DND-41 (cell line): ENCODE measurements at regions not wholly inside any gene's neighbourhood (a gene's known extent, or its start where the extent isn't known, plus 50 kb on each side); places are given as distances from the start of the nearest gene placed in this dataset.
A peak's percentile ranks its signal among the peaks of the same experiment; 100 is the strongest.

Source experiments
- ATAC-seq: fragments of 200-7000 bp; cut with Tn5 transposase; 3 replicates; pipeline ENCODE4 v1.9.1; 2021; ENCODE audit warnings: low read depth; ENCODE audit not compliant: insufficient read depth
- DNase-seq: peaks from one replicate; pipeline ENCODE4 v3.0.0-alpha.2; 2020
- H2AFZ ChIP-seq: 2 replicates; pipeline ENCODE4 v1.6.0; 2012; ENCODE audit warnings: low read depth, low read length
- H3K27ac ChIP-seq: 2 replicates; pipeline ENCODE4 v1.5.1; 2012; ENCODE audit warnings: low read length, inconsistent platforms
- H3K27me3 ChIP-seq: fragments of 200-600 bp; sonication (generic); 2 replicates; pipeline ENCODE4 v1.6.0; 2012; ENCODE audit warnings: low read length, mild to moderate bottlenecking, inconsistent platforms; ENCODE audit not compliant: insufficient read depth, poor library complexity
- H3K36me3 ChIP-seq: 2 replicates; pipeline ENCODE4 v1.5.1; 2012; ENCODE audit warnings: low read length, inconsistent platforms; ENCODE audit not compliant: insufficient read depth
- H3K4me1 ChIP-seq: 2 replicates; pipeline ENCODE4 v1.5.1; 2012; ENCODE audit warnings: mild to moderate bottlenecking, low read length; ENCODE audit not compliant: insufficient read depth
- H3K4me2 ChIP-seq: 2 replicates; pipeline ENCODE4 v1.6.0; 2012; ENCODE audit warnings: mild to moderate bottlenecking, moderate library complexity, low read length, inconsistent platforms; ENCODE audit not compliant: insufficient read depth
- H3K4me3 ChIP-seq, 2 experiments: fragments of 200-600 bp in 1 of 2; shearing (Covaris generic) in 1 of 2; 2 replicates each; pipeline ENCODE4 v1.5.1; 2012 to 2016; ENCODE audit warnings: inconsistent platforms in 2 of 2, low read length in 2 of 2, mild to moderate bottlenecking in 2 of 2, low read depth in 1 of 2, moderate library complexity in 1 of 2
- H3K79me2 ChIP-seq: 2 replicates; pipeline ENCODE4 v1.6.0; 2012; ENCODE audit warnings: low read length, inconsistent platforms; ENCODE audit not compliant: insufficient read depth
- H3K9ac ChIP-seq: 2 replicates; pipeline ENCODE4 v1.6.0; 2012; ENCODE audit warnings: low read depth, mild to moderate bottlenecking, inconsistent platforms, low read length, moderate library complexity
- H3K9me3 ChIP-seq: 2 replicates; pipeline ENCODE4 v1.5.1; 2012; ENCODE audit warnings: low read length, moderate library complexity, mild to moderate bottlenecking, inconsistent platforms; ENCODE audit not compliant: insufficient read depth, severe bottlenecking
- H4K20me1 ChIP-seq: 2 replicates; pipeline ENCODE4 v1.6.0; 2012; ENCODE audit warnings: low read length; ENCODE audit not compliant: insufficient read depth
- CTCF ChIP-seq: IDR thresholded peaks from 2 replicates; pipeline ENCODE4 v1.5.1; 2012; ENCODE audit warnings: borderline replicate concordance, low read length, moderate library complexity, mild to moderate bottlenecking; ENCODE audit not compliant: poor library complexity, severe bottlenecking; ENCODE audit errors: extremely low read depth
- EZH2 ChIP-seq: IDR thresholded peaks from 3 replicates; pipeline ENCODE4 v1.6.1; 2012; ENCODE audit warnings: borderline replicate concordance, low read depth, mild to moderate bottlenecking, moderate library complexity, low read length, inconsistent platforms; ENCODE audit not compliant: severe bottlenecking

GRCh38 chr3:110758208-110758607 is 313.4 kb upstream of the NECTIN3 start:
- Histone ChIP-seq H2AFZ (no peak overlapping the region), H4K20me1 (no peaks in the 10 kb centered on the region), H3K27me3 (no peaks in the 10 kb centered on the region), H3K79me2 (no peaks in the 10 kb centered on the region), H3K4me3 (no peak overlapping the region), H3K4me2 (no peak overlapping the region), H3K9me3 (no peaks in the 10 kb centered on the region), H3K9ac (no peak overlapping the region), H3K27ac (no peak overlapping the region), H3K4me1 (no peaks in the 10 kb centered on the region), H3K36me3 (no peaks in the 10 kb centered on the region)
- ATAC-seq: no peak
- no peak for DNase-seq
- TF ChIP-seq EZH2: no peak
- TF ChIP-seq CTCF: no peak

- H3K27me3 ChIP-seq: no peaks in the 10 kb centered on the region
- H3K79me2 ChIP-seq: no peaks in the 10 kb centered on the region
- H3K27ac ChIP-seq: no peak overlapping the region
- no peak overlapping the region for H3K4me3 ChIP-seq
- ATAC-seq (no peak), DNase-seq (no peak)
- no peaks in the 10 kb centered on the region for H3K4me1 ChIP-seq
- TF ChIP-seq EZH2 (no peak), CTCF (no peak)
- H3K36me3 ChIP-seq: no peaks in the 10 kb centered on the region
- H2AFZ ChIP-seq: no peak overlapping the region
- no peaks in the 10 kb centered on the region for H4K20me1 ChIP-seq
- H3K4me2 ChIP-seq: no peak overlapping the region
- H3K9me3 ChIP-seq: no peaks in the 10 kb centered on the region
- no peak overlapping the region for H3K9ac ChIP-seq
Measured at GRCh38 chr3:110767156-110767555, 304.5 kb upstream of the NECTIN3 start.

DNA sequence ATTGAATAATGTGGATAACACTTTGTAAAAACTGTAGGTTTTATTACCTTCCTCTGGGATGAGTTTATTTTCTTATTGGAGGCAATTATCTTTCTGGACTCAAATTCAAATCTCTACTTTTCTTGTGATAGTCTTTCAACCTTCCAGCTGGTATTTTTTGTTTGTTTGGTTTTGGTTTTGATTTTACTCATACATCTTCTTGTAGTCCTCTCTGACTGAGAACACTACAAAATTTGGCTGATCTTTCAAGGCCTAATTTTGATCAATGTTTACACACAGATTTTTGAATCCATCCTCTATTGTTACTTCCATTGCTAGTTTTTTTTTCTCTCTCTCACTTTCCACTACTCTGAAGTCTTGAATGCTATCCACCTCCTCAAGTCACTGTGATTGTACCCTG is 303.8 kb upstream of the NECTIN3 start:
- Histone ChIP-seq H4K20me1 (no peaks in the 10 kb centered on the region), H3K9me3 (no peaks in the 10 kb centered on the region), H3K27me3 (no peaks in the 10 kb centered on the region), H2AFZ (no peak overlapping the region), H3K9ac (no peak overlapping the region), H3K4me3 (no peak overlapping the region), H3K79me2 (no peaks in the 10 kb centered on the region), H3K4me2 (no peak overlapping the region), H3K36me3 (no peaks in the 10 kb centered on the region), H3K4me1 (no peaks in the 10 kb centered on the region), H3K27ac (no peak overlapping the region)
- no peak for TF ChIP-seq EZH2
- TF ChIP-seq CTCF: no peak
- DNase-seq (no peak), ATAC-seq (no peak)

DNA sequence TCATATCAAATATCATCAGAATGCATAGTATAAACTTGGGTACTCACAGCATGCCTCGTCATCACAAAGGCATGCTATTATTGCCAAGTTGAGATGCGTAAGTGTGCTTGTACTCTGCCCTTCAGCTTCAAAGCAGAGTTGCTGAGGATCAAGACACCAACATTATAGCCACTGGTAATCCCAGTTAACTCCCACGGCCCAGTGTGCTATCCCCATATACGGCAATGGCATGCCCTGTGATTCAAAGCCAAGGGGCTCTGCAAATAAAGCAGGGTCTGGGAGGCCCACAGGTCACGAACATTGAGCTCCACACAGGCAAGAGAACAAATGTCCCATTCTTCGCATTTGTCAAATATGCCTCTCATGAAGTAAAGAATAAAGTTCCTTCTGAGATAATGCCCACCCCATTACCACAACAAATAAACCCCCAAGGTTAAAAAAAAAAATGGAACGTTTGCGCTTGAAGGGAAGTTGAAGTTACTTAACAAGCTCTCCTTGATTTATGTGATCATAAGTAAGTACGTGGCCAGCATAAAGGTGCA is 298.1 kb upstream of the NECTIN3 start:
- Histone ChIP-seq H3K4me3 (no peak overlapping the region), H4K20me1 (no peaks in the 10 kb centered on the region), H3K36me3 (no peaks in the 10 kb centered on the region), H3K79me2 (no peaks in the 10 kb centered on the region), H2AFZ (no peak overlapping the region), H3K9me3 (no peaks in the 10 kb centered on the region), H3K4me2 (no peak overlapping the region), H3K9ac (no peak overlapping the region), H3K27ac (no peak overlapping the region), H3K4me1 (no peaks in the 10 kb centered on the region), H3K27me3 (no peaks in the 10 kb centered on the region)
- TF ChIP-seq CTCF (no peak), EZH2 (no peak)
- DNase-seq (no peak), ATAC-seq (peak; percentile 39; the same call in 1 of the 3 replicates)
